ENCODE measurements at regions not wholly inside any gene's neighbourhood (a gene's known extent, or its start where the extent isn't known, plus 50 kb on each side); places are given as distances from the start of the nearest gene placed in this dataset.
"Not testable (repeated sequence)": the region's sequence is repeated elsewhere in the genome, so short reads cannot be mapped to it uniquely, and the experiment has no call there.

- peaks cover 0 to 14% (median 3%) of the 10 kb centered on the region in 3 donors for H3K9me3 ChIP-seq (ENCODE audit: control insufficient read depth in 3 of 3, low read length in 3 of 3)
- H3K4me3 ChIP-seq (ENCODE audit: low read length in 3 of 3), result no peak overlapping the region
- H3K4me1 ChIP-seq (ENCODE audit: control insufficient read depth in 3 of 3, insufficient read depth in 3 of 3, low read length in 3 of 3), result no peaks in the 10 kb centered on the region
- no peaks in the 10 kb centered on the region for H3K36me3 ChIP-seq (ENCODE audit: control insufficient read depth in 3 of 3, insufficient read depth in 3 of 3, low read length in 3 of 3)
- no peak overlapping the region for H3K9ac ChIP-seq (ENCODE audit: low read depth in 1 of 3, low read length in 3 of 3)
- no peak overlapping the region for H3K27ac ChIP-seq (ENCODE audit: low read depth, low read length)
- H3K27me3 ChIP-seq (ENCODE audit: control insufficient read depth in 3 of 3, insufficient read depth in 3 of 3, low read length in 3 of 3), result peaks cover 11 to 21% (median 18%) of the 10 kb centered on the region in 3 donors
These were observed 288.7 kb upstream of the SFSWAP start for GRCh38 chr12:131422187-131422520.

GRCh38 chr12:131422744-131423143, 288.1 kb upstream of the SFSWAP start:
- H3K4me3 ChIP-seq (ENCODE audit: low read length in 3 of 3), result no peak overlapping the region
- no peaks in the 10 kb centered on the region for H3K36me3 ChIP-seq (ENCODE audit: control insufficient read depth in 3 of 3, insufficient read depth in 3 of 3, low read length in 3 of 3)
- H3K9ac ChIP-seq (ENCODE audit: low read depth in 1 of 3, low read length in 3 of 3), result no peak overlapping the region

GRCh38 chr12:131424270-131424669, 286.6 kb upstream of the SFSWAP start:
- no peaks in the 10 kb centered on the region for H3K4me1 ChIP-seq (ENCODE audit: control insufficient read depth in 3 of 3, insufficient read depth in 3 of 3, low read length in 3 of 3)
- no peak overlapping the region for H3K4me3 ChIP-seq (ENCODE audit: low read length in 3 of 3)
- H3K36me3 ChIP-seq (ENCODE audit: control insufficient read depth in 3 of 3, insufficient read depth in 3 of 3, low read length in 3 of 3), result no peaks in the 10 kb centered on the region
- H3K27ac ChIP-seq (ENCODE audit: low read depth, low read length), result no peak overlapping the region
- peaks cover 0 to 14% (median 3%) of the 10 kb centered on the region in 3 donors for H3K9me3 ChIP-seq (ENCODE audit: control insufficient read depth in 3 of 3, low read length in 3 of 3)
- H3K27me3 ChIP-seq (ENCODE audit: control insufficient read depth in 3 of 3, insufficient read depth in 3 of 3, low read length in 3 of 3), result peaks cover 11 to 22% (median 14%) of the 10 kb centered on the region in 3 donors
- no peak overlapping the region for H3K9ac ChIP-seq (ENCODE audit: low read depth in 1 of 3, low read length in 3 of 3)

More at GRCh38 chr12:131422744-131423143, 288.1 kb upstream of the SFSWAP start:
- Histone ChIP-seq H3K27me3 (ENCODE audit: control insufficient read depth in 3 of 3, insufficient read depth in 3 of 3, low read length in 3 of 3) (peaks cover 11 to 21% (median 18%) of the 10 kb centered on the region in 3 donors), H3K27ac (ENCODE audit: low read depth, low read length) (no peak overlapping the region), H3K4me1 (ENCODE audit: control insufficient read depth in 3 of 3, insufficient read depth in 3 of 3, low read length in 3 of 3) (no peaks in the 10 kb centered on the region), H3K9me3 (ENCODE audit: control insufficient read depth in 3 of 3, low read length in 3 of 3) (peaks cover 0 to 14% (median 3%) of the 10 kb centered on the region in 3 donors)

GRCh38 chr12:131425112-131426075, 285.5 kb upstream of the SFSWAP start:
- Histone ChIP-seq H3K27ac (ENCODE audit: low read depth, low read length) (no peak overlapping the region), H3K27me3 (ENCODE audit: control insufficient read depth in 3 of 3, insufficient read depth in 3 of 3, low read length in 3 of 3) (peaks cover 13 to 21% (median 14%) of the 10 kb centered on the region in 3 donors), H3K4me1 (ENCODE audit: control insufficient read depth in 3 of 3, insufficient read depth in 3 of 3, low read length in 3 of 3) (no peaks in the 10 kb centered on the region), H3K4me3 (ENCODE audit: low read length in 3 of 3) (no peak overlapping the region), H3K36me3 (ENCODE audit: control insufficient read depth in 3 of 3, insufficient read depth in 3 of 3, low read length in 3 of 3) (no peaks in the 10 kb centered on the region), H3K9ac (ENCODE audit: low read depth in 1 of 3, low read length in 3 of 3) (no peak overlapping the region), H3K9me3 (ENCODE audit: control insufficient read depth in 3 of 3, low read length in 3 of 3) (peaks cover 0 to 14% (median 3%) of the 10 kb centered on the region in 3 donors)

- Histone ChIP-seq H3K36me3 (ENCODE audit: control insufficient read depth in 3 of 3, insufficient read depth in 3 of 3, low read length in 3 of 3) (no peaks in the 10 kb centered on the region), H3K4me3 (ENCODE audit: low read length in 3 of 3) (no peak overlapping the region), H3K9ac (ENCODE audit: low read depth in 1 of 3, low read length in 3 of 3) (no peak overlapping the region), H3K27ac (ENCODE audit: low read depth, low read length) (no peak overlapping the region), H3K9me3 (ENCODE audit: control insufficient read depth in 3 of 3, low read length in 3 of 3) (peaks cover 0 to 14% (median 0%) of the 10 kb centered on the region in 3 donors), H3K4me1 (ENCODE audit: control insufficient read depth in 3 of 3, insufficient read depth in 3 of 3, low read length in 3 of 3) (no peaks in the 10 kb centered on the region), H3K27me3 (ENCODE audit: control insufficient read depth in 3 of 3, insufficient read depth in 3 of 3, low read length in 3 of 3) (peaks cover 11 to 13% (median 11%) of the 10 kb centered on the region in 3 donors)
These were observed 282.7 kb upstream of the SFSWAP start for GRCh38 chr12:131428091-131428685.

GRCh38 chr12:131429221-131429620, 281.7 kb upstream of the SFSWAP start:
- not testable (repeated sequence) for H3K9ac ChIP-seq (ENCODE audit: low read depth in 1 of 3, low read length in 3 of 3); H3K27ac ChIP-seq (ENCODE audit: low read depth, low read length); H3K4me3 ChIP-seq (ENCODE audit: low read length in 3 of 3); H3K9me3 ChIP-seq (ENCODE audit: control insufficient read depth in 3 of 3, low read length in 3 of 3); H3K4me1 ChIP-seq (ENCODE audit: control insufficient read depth in 3 of 3, insufficient read depth in 3 of 3, low read length in 3 of 3); H3K36me3 ChIP-seq (ENCODE audit: control insufficient read depth in 3 of 3, insufficient read depth in 3 of 3, low read length in 3 of 3)
- H3K27me3 ChIP-seq (ENCODE audit: control insufficient read depth in 3 of 3, insufficient read depth in 3 of 3, low read length in 3 of 3), result peaks cover 11 to 12% (median 12%) of the 10 kb centered on the region in 3 donors

GRCh38 chr12:131429697-131430096, 281.2 kb upstream of the SFSWAP start:
- H3K27me3 ChIP-seq (ENCODE audit: control insufficient read depth in 3 of 3, insufficient read depth in 3 of 3, low read length in 3 of 3), result peaks cover 14 to 17% (median 17%) of the 10 kb centered on the region in 3 donors
- H3K9me3 ChIP-seq (ENCODE audit: control insufficient read depth in 3 of 3, low read length in 3 of 3); H3K4me3 ChIP-seq (ENCODE audit: low read length in 3 of 3); H3K36me3 ChIP-seq (ENCODE audit: control insufficient read depth in 3 of 3, insufficient read depth in 3 of 3, low read length in 3 of 3); H3K27ac ChIP-seq (ENCODE audit: low read depth, low read length); H3K9ac ChIP-seq (ENCODE audit: low read depth in 1 of 3, low read length in 3 of 3); H3K4me1 ChIP-seq (ENCODE audit: control insufficient read depth in 3 of 3, insufficient read depth in 3 of 3, low read length in 3 of 3): not testable (repeated sequence)

GRCh38 chr12:131430158-131430742, 280.6 kb upstream of the SFSWAP start:
- Histone ChIP-seq H3K4me3 (ENCODE audit: low read length in 3 of 3) (no peak overlapping the region), H3K9ac (ENCODE audit: low read depth in 1 of 3, low read length in 3 of 3) (no peak overlapping the region), H3K27ac (ENCODE audit: low read depth, low read length) (no peak overlapping the region), H3K9me3 (ENCODE audit: control insufficient read depth in 3 of 3, low read length in 3 of 3) (no peaks in the 10 kb centered on the region), H3K36me3 (ENCODE audit: control insufficient read depth in 3 of 3, insufficient read depth in 3 of 3, low read length in 3 of 3) (no peaks in the 10 kb centered on the region), H3K27me3 (ENCODE audit: control insufficient read depth in 3 of 3, insufficient read depth in 3 of 3, low read length in 3 of 3) (peaks cover 18 to 21% (median 20%) of the 10 kb centered on the region in 3 donors), H3K4me1 (ENCODE audit: control insufficient read depth in 3 of 3, insufficient read depth in 3 of 3, low read length in 3 of 3) (no peaks in the 10 kb centered on the region)

- not testable (repeated sequence) for H3K36me3 ChIP-seq (ENCODE audit: control insufficient read depth in 3 of 3, insufficient read depth in 3 of 3, low read length in 3 of 3); H3K9ac ChIP-seq (ENCODE audit: low read depth in 1 of 3, low read length in 3 of 3); H3K9me3 ChIP-seq (ENCODE audit: control insufficient read depth in 3 of 3, low read length in 3 of 3); H3K4me1 ChIP-seq (ENCODE audit: control insufficient read depth in 3 of 3, insufficient read depth in 3 of 3, low read length in 3 of 3); H3K27ac ChIP-seq (ENCODE audit: low read depth, low read length); H3K4me3 ChIP-seq (ENCODE audit: low read length in 3 of 3)
- peaks cover 18 to 21% (median 20%) of the 10 kb centered on the region in 3 donors for H3K27me3 ChIP-seq (ENCODE audit: control insufficient read depth in 3 of 3, insufficient read depth in 3 of 3, low read length in 3 of 3)
These were observed 279.7 kb upstream of the SFSWAP start for GRCh38 chr12:131431126-131431655.

All from skeletal muscle tissue (tissue), 3 donors.